Loucy (cell line): ENCODE measurements at regions not wholly inside any gene's neighbourhood (a gene's known extent, or its start where the extent isn't known, plus 50 kb on each side); places are given as distances from the start of the nearest gene placed in this dataset.

ENCODE experiments used
- H2AFZ ChIP-seq: fragments of 200-600 bp; sonication (generic); 2 replicates; pipeline ENCODE4 v1.6.0; 2016; ENCODE audit warnings: antibody characterized with exemption, mild to moderate bottlenecking, low read length, moderate library complexity
- H3F3A ChIP-seq: fragments of 200-600 bp; 2 replicates; pipeline ENCODE4 v1.6.0; 2016; ENCODE audit warnings: antibody characterized with exemption, low read depth, mild to moderate bottlenecking
- H3K27me3 ChIP-seq: fragments of 200-600 bp; sonication (generic); 2 replicates; pipeline ENCODE4 v1.6.1; 2014; ENCODE audit warnings: low read length, mild to moderate bottlenecking; ENCODE audit not compliant: insufficient read depth, poor library complexity, severe bottlenecking
- H3K36me3 ChIP-seq: fragments of 200-600 bp; sonication (generic); 2 replicates; pipeline ENCODE4 v1.6.1; 2016; ENCODE audit warnings: low read length; ENCODE audit not compliant: insufficient read depth
- H3K4me1 ChIP-seq: fragments of 200-600 bp; sonication (generic); 2 replicates; pipeline ENCODE4 v1.5.1; 2014; ENCODE audit warnings: low read length, mild to moderate bottlenecking; ENCODE audit not compliant: insufficient read depth, poor library complexity, severe bottlenecking
- H3K4me2 ChIP-seq: fragments of 200-600 bp; sonication (generic); 2 replicates; pipeline ENCODE4 v1.6.0; 2014; ENCODE audit warnings: antibody characterized with exemption, low read length, low read depth, mild to moderate bottlenecking; ENCODE audit not compliant: poor library complexity, severe bottlenecking
- H3K4me3 ChIP-seq: fragments of 200-600 bp; sonication (generic); 2 replicates; pipeline ENCODE4 v1.5.1; 2014; ENCODE audit warnings: low read length, mild to moderate bottlenecking, mixed read lengths; ENCODE audit not compliant: poor library complexity, severe bottlenecking
- H3K79me2 ChIP-seq: fragments of 200-600 bp; sonication (generic); 2 replicates; pipeline ENCODE4 v1.6.1; 2014; ENCODE audit warnings: low read length; ENCODE audit not compliant: insufficient read depth
- H3K9ac ChIP-seq: fragments of 200-600 bp; sonication (generic); 2 replicates; pipeline ENCODE4 v1.6.0; 2014; ENCODE audit warnings: mild to moderate bottlenecking, low read depth, low read length, moderate library complexity; ENCODE audit not compliant: poor library complexity, severe bottlenecking
- H3K9me2 ChIP-seq: fragments of 200-600 bp; sonication (generic); replicated peaks from 2 replicates; pipeline ENCODE4 v1.6.1; 2016; ENCODE audit warnings: low read depth, low read length, mixed read lengths
- H3K9me3 ChIP-seq: fragments of 200-600 bp; sonication (generic); 2 replicates; pipeline ENCODE4 v1.6.1; 2014; ENCODE audit warnings: mild to moderate bottlenecking, antibody characterized with exemption, low read length, low read depth; ENCODE audit not compliant: insufficient read depth
- H4K20me1 ChIP-seq: fragments of 200-600 bp; sonication (generic); 2 replicates; pipeline ENCODE4 v1.6.0; 2014; ENCODE audit warnings: antibody characterized with exemption, low read length, mild to moderate bottlenecking; ENCODE audit not compliant: insufficient read depth, poor library complexity, severe bottlenecking
- EZH2phosphoT487 ChIP-seq: fragments of 200-600 bp; IDR thresholded peaks from 2 replicates; pipeline ENCODE4 v1.6.1; 2018; ENCODE audit warnings: antibody characterized with exemption, mild to moderate bottlenecking, moderate library complexity, borderline replicate concordance
- TF ChIP-seq, protein P1 (sequence below): fragments of 200-600 bp; sonication (generic); conservative IDR thresholded peaks from 2 replicates; pipeline ENCODE4 v1.5.1; 2014; ENCODE audit warnings: mild to moderate bottlenecking, antibody characterized with exemption, low read length

DNA sequence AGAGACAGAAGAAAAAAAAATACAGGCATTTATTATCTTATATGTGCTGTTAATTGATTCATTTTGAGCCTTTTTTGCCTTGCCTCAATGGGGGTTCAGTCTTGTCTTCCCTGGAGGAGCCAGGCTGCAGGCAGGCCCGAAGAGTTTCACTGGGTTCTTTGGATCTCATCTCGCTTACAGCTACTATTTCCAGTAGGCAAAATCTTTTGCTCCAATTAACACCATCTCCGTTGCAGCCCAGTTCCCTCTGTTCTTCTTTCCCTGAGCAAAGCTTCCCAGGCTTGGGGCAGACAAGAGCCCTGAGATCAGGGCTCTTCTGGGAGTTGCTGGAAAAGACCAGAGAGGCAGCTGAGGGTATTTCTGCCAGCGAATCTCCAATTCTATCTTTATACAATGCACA is 168.8 kb upstream of the CELF4 start:
- H3K4me3 ChIP-seq: no peak overlapping the region
- TF ChIP-seq, protein P1, sequence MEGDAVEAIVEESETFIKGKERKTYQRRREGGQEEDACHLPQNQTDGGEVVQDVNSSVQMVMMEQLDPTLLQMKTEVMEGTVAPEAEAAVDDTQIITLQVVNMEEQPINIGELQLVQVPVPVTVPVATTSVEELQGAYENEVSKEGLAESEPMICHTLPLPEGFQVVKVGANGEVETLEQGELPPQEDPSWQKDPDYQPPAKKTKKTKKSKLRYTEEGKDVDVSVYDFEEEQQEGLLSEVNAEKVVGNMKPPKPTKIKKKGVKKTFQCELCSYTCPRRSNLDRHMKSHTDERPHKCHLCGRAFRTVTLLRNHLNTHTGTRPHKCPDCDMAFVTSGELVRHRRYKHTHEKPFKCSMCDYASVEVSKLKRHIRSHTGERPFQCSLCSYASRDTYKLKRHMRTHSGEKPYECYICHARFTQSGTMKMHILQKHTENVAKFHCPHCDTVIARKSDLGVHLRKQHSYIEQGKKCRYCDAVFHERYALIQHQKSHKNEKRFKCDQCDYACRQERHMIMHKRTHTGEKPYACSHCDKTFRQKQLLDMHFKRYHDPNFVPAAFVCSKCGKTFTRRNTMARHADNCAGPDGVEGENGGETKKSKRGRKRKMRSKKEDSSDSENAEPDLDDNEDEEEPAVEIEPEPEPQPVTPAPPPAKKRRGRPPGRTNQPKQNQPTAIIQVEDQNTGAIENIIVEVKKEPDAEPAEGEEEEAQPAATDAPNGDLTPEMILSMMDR: no peak
- no peak for TF ChIP-seq EZH2phosphoT487
- H3K9me3 ChIP-seq: no peaks in the 10 kb centered on the region
- no peaks in the 10 kb centered on the region for H3K4me1 ChIP-seq
- H3K79me2 ChIP-seq: no peaks in the 10 kb centered on the region
- no peaks in the 10 kb centered on the region for H3K9me2 ChIP-seq
- no peak overlapping the region for H3K9ac ChIP-seq
- no peak overlapping the region for H2AFZ ChIP-seq
- no peaks in the 10 kb centered on the region for H3F3A ChIP-seq
- no peaks in the 10 kb centered on the region for H3K36me3 ChIP-seq
- H3K27me3 ChIP-seq: no peaks in the 10 kb centered on the region
- H3K4me2 ChIP-seq: no peak overlapping the region
- H4K20me1 ChIP-seq: no peaks in the 10 kb centered on the region

DNA sequence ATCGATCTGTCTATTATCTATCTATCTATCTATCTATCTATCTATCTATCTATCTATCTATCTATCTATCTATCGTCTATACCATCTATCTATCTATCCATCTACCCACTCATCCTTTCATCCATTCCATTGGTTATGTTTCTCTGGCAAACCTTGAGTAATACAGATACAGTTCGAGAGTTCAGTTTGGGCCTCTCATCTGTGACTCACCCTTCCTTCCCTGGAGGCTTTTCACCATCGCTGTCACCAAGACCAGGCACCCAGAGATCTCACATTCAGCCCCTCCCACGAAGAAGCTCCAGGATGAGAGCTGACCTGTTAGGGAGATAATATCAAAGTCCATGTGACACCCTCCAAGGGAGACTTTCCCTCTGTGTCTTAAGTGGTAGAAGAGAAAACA is 164.1 kb upstream of the CELF4 start:
- TF ChIP-seq, protein P1: no peak
- no peak for TF ChIP-seq EZH2phosphoT487
- H3F3A ChIP-seq: no peaks in the 10 kb centered on the region
- no peaks in the 10 kb centered on the region for H3K79me2 ChIP-seq
- H3K36me3 ChIP-seq: no peaks in the 10 kb centered on the region
- H3K9ac ChIP-seq: no peak overlapping the region
- H2AFZ ChIP-seq: no peak overlapping the region
- no peaks in the 10 kb centered on the region for H3K27me3 ChIP-seq
- H3K4me3 ChIP-seq: no peak overlapping the region
- H3K4me2 ChIP-seq: no peak overlapping the region
- H4K20me1 ChIP-seq: no peaks in the 10 kb centered on the region
- H3K9me3 ChIP-seq: no peaks in the 10 kb centered on the region
- no peaks in the 10 kb centered on the region for H3K4me1 ChIP-seq
- no peaks in the 10 kb centered on the region for H3K9me2 ChIP-seq

DNA sequence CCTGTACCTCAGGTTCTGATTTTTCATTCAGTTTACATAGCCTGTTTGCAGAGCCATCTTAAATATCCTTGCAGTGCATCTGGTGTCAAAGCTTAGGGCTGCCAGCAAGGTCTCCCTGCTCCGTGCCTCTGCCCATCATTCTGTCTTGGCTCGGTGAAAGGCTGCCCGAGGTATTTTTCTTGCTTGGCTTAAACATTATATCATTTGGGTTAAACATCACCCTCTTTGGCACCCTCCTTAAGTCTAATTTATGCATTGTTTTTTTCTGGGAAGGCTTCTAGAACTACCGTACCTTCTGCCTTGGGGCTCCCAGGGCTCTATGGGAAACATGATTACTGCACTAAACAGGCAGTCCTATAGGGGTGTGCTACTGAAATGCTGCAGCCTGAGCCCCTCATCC is 158.6 kb upstream of the CELF4 start:
- Histone ChIP-seq H3K27me3 (no peaks in the 10 kb centered on the region), H3K4me3 (no peak overlapping the region), H3K9ac (no peak overlapping the region), H2AFZ (no peak overlapping the region), H3F3A (no peaks in the 10 kb centered on the region), H3K4me2 (no peak overlapping the region), H3K4me1 (no peaks in the 10 kb centered on the region), H3K9me2 (no peaks in the 10 kb centered on the region), H3K9me3 (no peaks in the 10 kb centered on the region; the same call in 1 of the 2 replicates), H4K20me1 (no peaks in the 10 kb centered on the region), H3K79me2 (no peaks in the 10 kb centered on the region), H3K36me3 (no peaks in the 10 kb centered on the region)
- no peak for TF ChIP-seq EZH2phosphoT487
- TF ChIP-seq, protein P1: no peak
